Smooth muscle cell (in vitro differentiated cells): ENCODE measurements at regions not wholly inside any gene's neighbourhood (a gene's known extent, or its start where the extent isn't known, plus 50 kb on each side); places are given as distances from the start of the nearest gene placed in this dataset.

Source experiments
- DNase-seq: peaks from one replicate; lab custom pipeline; 2025; ENCODE audit not compliant: unreplicated experiment; lab: John Stamatoyannopoulos, UW
- H2AFZ ChIP-seq: fragments of 200-600 bp; sonication (generic); 2 replicates; pipeline ENCODE4 v1.6.0; 2016; ENCODE audit warnings: antibody characterized with exemption, low read depth, mild to moderate bottlenecking
- H3F3A ChIP-seq: fragments of 200-600 bp; sonication (generic); 2 replicates; pipeline ENCODE4 v1.6.0; 2017; ENCODE audit warnings: antibody characterized with exemption, low read depth
- H3K27ac ChIP-seq: fragments of 200-600 bp; sonication (generic); 2 replicates; pipeline ENCODE4 v1.5.1; 2016; ENCODE audit warnings: low read depth, mild to moderate bottlenecking
- H3K27me3 ChIP-seq: fragments of 200-600 bp; sonication (generic); 2 replicates; pipeline ENCODE4 v1.6.1; 2016; ENCODE audit warnings: low read depth, mild to moderate bottlenecking
- H3K36me3 ChIP-seq: fragments of 200-600 bp; sonication (generic); 2 replicates; pipeline ENCODE4 v1.5.1; 2016; ENCODE audit warnings: low read depth
- H3K4me1 ChIP-seq: fragments of 200-600 bp; sonication (generic); 2 replicates; pipeline ENCODE4 v1.5.1; 2016; ENCODE audit warnings: low read depth
- H3K4me2 ChIP-seq: fragments of 200-600 bp; sonication (generic); 2 replicates; pipeline ENCODE4 v1.6.0; 2016; ENCODE audit warnings: mild to moderate bottlenecking
- H3K4me3 ChIP-seq: fragments of 200-600 bp; sonication (generic); 2 replicates; pipeline ENCODE4 v1.5.1; 2016; ENCODE audit warnings: mild to moderate bottlenecking
- H3K79me2 ChIP-seq: fragments of 200-600 bp; sonication (generic); 2 replicates; pipeline ENCODE4 v1.6.0; 2016; ENCODE audit warnings: low read depth, mild to moderate bottlenecking
- H3K9ac ChIP-seq: fragments of 200-600 bp; sonication (generic); 2 replicates; pipeline ENCODE4 v1.6.0; 2016; ENCODE audit warnings: low read depth
- H3K9me3 ChIP-seq: fragments of 200-600 bp; sonication (generic); replicated peaks from 2 replicates; pipeline ENCODE4 v1.5.1; 2016; ENCODE audit warnings: low read depth
- H4K20me1 ChIP-seq: fragments of 200-600 bp; sonication (generic); 2 replicates; pipeline ENCODE4 v1.6.0; 2016; ENCODE audit warnings: low read depth
- CTCF ChIP-seq: fragments of 200-600 bp; sonication (generic); IDR thresholded peaks from 2 replicates; pipeline ENCODE4 v1.5.1; 2017; ENCODE audit warnings: borderline replicate concordance, mild to moderate bottlenecking, antibody characterized with exemption; ENCODE audit not compliant: insufficient read depth, poor library complexity, severe bottlenecking
- WGBS: methylation state at CpG from one replicate; pipeline ENCODE4 v1.1.7; 2016; ENCODE audit warnings: low lambda C conversion rate; 5-methylcytosine and 5-hydroxymethylcytosine counted together

GRCh38 chr4:45094684-45095083 lies 368.3 kb upstream of the GNPDA2 start:
- no peaks in the 10 kb centered on the region for H3K9me3 ChIP-seq
- TF ChIP-seq CTCF, result no peak

GRCh38 chr4:45082101-45082500 lies 355.7 kb upstream of the GNPDA2 start:
- Histone ChIP-seq H2AFZ (no peak overlapping the region), H3K9ac (no peak overlapping the region), H3K9me3 (no peaks in the 10 kb centered on the region), H3K4me2 (no peak overlapping the region), H3K4me1 (no peaks in the 10 kb centered on the region), H3K4me3 (no peak overlapping the region), H3F3A (no peaks in the 10 kb centered on the region), H4K20me1 (no peaks in the 10 kb centered on the region), H3K27ac (no peak overlapping the region), H3K79me2 (no peaks in the 10 kb centered on the region), H3K27me3 (no peaks in the 10 kb centered on the region), H3K36me3 (no peaks in the 10 kb centered on the region)
- 97% methylated on average over 2 of the region's 2 CpGs for whole genome bisulfite sequencing
- TF ChIP-seq CTCF, result no peak
- DNase-seq, result no peak

More at GRCh38 chr4:45094684-45095083, 368.3 kb upstream of the GNPDA2 start:
- Histone ChIP-seq H3F3A (no peaks in the 10 kb centered on the region), H3K4me1 (no peaks in the 10 kb centered on the region), H4K20me1 (no peaks in the 10 kb centered on the region), H3K4me2 (no peak overlapping the region), H2AFZ (no peak overlapping the region), H3K27me3 (no peaks in the 10 kb centered on the region), H3K9ac (no peak overlapping the region), H3K79me2 (no peaks in the 10 kb centered on the region), H3K27ac (no peak overlapping the region), H3K4me3 (no peak overlapping the region), H3K36me3 (no peaks in the 10 kb centered on the region)
- WGBS, result 89% methylated on average over 3 of the region's 3 CpGs
- no peak for DNase-seq

- Histone ChIP-seq H3K27ac (no peak overlapping the region), H2AFZ (no peak overlapping the region), H3K79me2 (no peaks in the 10 kb centered on the region), H3K36me3 (no peaks in the 10 kb centered on the region), H4K20me1 (no peaks in the 10 kb centered on the region), H3K9me3 (no peaks in the 10 kb centered on the region), H3K4me3 (no peak overlapping the region), H3K4me2 (no peak overlapping the region), H3K4me1 (no peaks in the 10 kb centered on the region), H3F3A (no peaks in the 10 kb centered on the region), H3K27me3 (no peaks in the 10 kb centered on the region), H3K9ac (no peak overlapping the region)
- no peak for DNase-seq
- no peak for TF ChIP-seq CTCF
- WGBS, result 66% methylated on average over 1 of the region's 1 CpG
These were observed 353.3 kb upstream of the GNPDA2 start for GRCh38 chr4:45079616-45080015.

- Histone ChIP-seq H3K9me3 (no peaks in the 10 kb centered on the region), H3K36me3 (no peaks in the 10 kb centered on the region)
These were observed 351.8 kb upstream of the GNPDA2 start for GRCh38 chr4:45078201-45078600.

More at GRCh38 chr4:45078201-45078600, 351.8 kb upstream of the GNPDA2 start:
- Histone ChIP-seq H3K79me2 (no peaks in the 10 kb centered on the region), H3F3A (no peaks in the 10 kb centered on the region), H3K4me1 (no peaks in the 10 kb centered on the region), H2AFZ (no peak overlapping the region), H3K27ac (no peak overlapping the region), H3K4me2 (no peak overlapping the region), H4K20me1 (no peaks in the 10 kb centered on the region), H3K9ac (no peak overlapping the region), H3K4me3 (no peak overlapping the region), H3K27me3 (no peaks in the 10 kb centered on the region)
- no peak for TF ChIP-seq CTCF
- DNase-seq, result no peak
